Suprapubic skin (tissue), 3 donors: ENCODE measurements at regions not wholly inside any gene's neighbourhood (a gene's known extent, or its start where the extent isn't known, plus 50 kb on each side); places are given as distances from the start of the nearest gene placed in this dataset.

Experiments
- CTCF ChIP-seq, 2 donors: fragments of 200-600 bp in 1 of 2; fragments of 450-650 bp in 1 of 2; sonication (generic) in 1 of 2; IDR thresholded peaks; one replicate each; pipeline ENCODE4 v1.5.1; 2016 to 2019; ENCODE audit warnings: antibody characterized with exemption in 2 of 2, mild to moderate bottlenecking in 1 of 2, moderate library complexity in 1 of 2
- EP300 ChIP-seq: sonication (generic); formaldehyde crosslinking; IDR thresholded peaks from one replicate; pipeline ENCODE4 v1.6.1; 2017; ENCODE audit warnings: antibody characterized with exemption
- POLR2A ChIP-seq, 2 donors: fragments of 450-650 bp; IDR thresholded peaks; one replicate each; pipeline ENCODE4 v1.6.1; 2017; ENCODE audit warnings: antibody characterized with exemption in 2 of 2, mild to moderate bottlenecking in 2 of 2, moderate library complexity in 2 of 2

DNA sequence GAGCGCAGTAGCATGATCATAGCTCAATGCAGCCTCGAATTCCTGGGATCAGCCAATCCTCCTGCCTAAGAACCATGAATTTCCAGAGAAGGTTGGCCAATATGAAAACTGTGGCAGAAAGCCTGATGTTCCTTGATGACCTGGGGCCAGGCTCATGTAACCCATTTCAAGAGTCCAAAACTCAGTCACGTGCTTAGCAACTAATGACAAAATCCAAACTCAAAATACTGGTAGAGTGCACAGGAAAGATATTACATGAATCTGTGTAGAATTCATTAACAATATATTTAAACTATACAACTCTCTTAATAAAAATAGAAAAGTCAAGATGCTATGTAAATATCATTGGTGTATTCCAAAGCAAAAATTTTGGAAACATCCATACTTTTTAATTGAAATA, 265.7 kb upstream of the NDST3 start:
- TF ChIP-seq CTCF (IDR thresholded peaks at IDR 0.05) (no peak), EP300 (no peak), POLR2A (IDR thresholded peaks at IDR 0.05) (no peak)
